Naive thymus-derived CD4-positive, alpha-beta T cell (primary cell): ENCODE measurements at regions not wholly inside any gene's neighbourhood (a gene's known extent, or its start where the extent isn't known, plus 50 kb on each side); places are given as distances from the start of the nearest gene placed in this dataset.
"Not testable (repeated sequence)": the region's sequence is repeated elsewhere in the genome, so short reads cannot be mapped to it uniquely, and the experiment has no call there.

Experiments used
- ATAC-seq: fragments of 150-1000 bp; cut with Tn5 transposase; 2 replicates; pipeline ENCODE4 v1.10.0; 2021; ENCODE audit warnings: mild to moderate bottlenecking, moderate library complexity
- CTCF ChIA-PET: fragments of 350-600 bp; sonication (Branson Sonifier 250); formaldehyde crosslinking; loops from one replicate; lab custom pipeline; 2021; ENCODE audit warnings: antibody characterized with exemption; lab: Charles Lee
- POLR2A ChIA-PET: fragments of 350-600 bp; sonication (Branson Sonifier 250); formaldehyde crosslinking; loops from one replicate; lab custom pipeline; 2021; ENCODE audit warnings: antibody characterized with exemption, inconsistent platforms; lab: Charles Lee
- DNase-seq, 9 donors: peaks; one replicate each; pipeline versions ENCODE4 v3.0.0 to v3.0.0-alpha.2; 2020 to 2022; ENCODE audit warnings: mixed read lengths in 1 of 9
- H3K27ac ChIP-seq: one replicate; pipeline ENCODE4 v1.7.0; 2013; ENCODE audit warnings: mild to moderate bottlenecking, low read depth, low read length, moderate library complexity
- H3K27me3 ChIP-seq, 2 donors: one replicate each; pipeline ENCODE4 v1.7.0; 2013; ENCODE audit warnings: low read length in 2 of 2, mild to moderate bottlenecking in 2 of 2, moderate library complexity in 2 of 2; ENCODE audit not compliant: control insufficient read depth in 2 of 2, insufficient read depth in 2 of 2
- H3K36me3 ChIP-seq, 3 experiments: 1 replicate in 2 of 3; 2 replicates in 1 of 3; pipeline ENCODE4 v1.7.0; 2013; ENCODE audit warnings: low read length in 3 of 3, mild to moderate bottlenecking in 3 of 3, moderate library complexity in 1 of 3; ENCODE audit not compliant: insufficient read depth in 3 of 3, control insufficient read depth in 2 of 3
- H3K4me1 ChIP-seq, 2 donors: one replicate each; pipeline ENCODE4 v1.7.0; 2013; ENCODE audit warnings: low read length in 2 of 2, mild to moderate bottlenecking in 2 of 2, moderate library complexity in 1 of 2; ENCODE audit not compliant: control insufficient read depth in 2 of 2, insufficient read depth in 2 of 2
- H3K4me3 ChIP-seq: 2 replicates; pipeline ENCODE4 v1.7.0; 2013; ENCODE audit warnings: mild to moderate bottlenecking, low read length
- H3K9me3 ChIP-seq, 3 experiments: 1 replicate in 2 of 3; 2 replicates in 1 of 3; pipeline ENCODE4 v1.7.0; 2013; ENCODE audit warnings: low read length in 3 of 3; ENCODE audit not compliant: control insufficient read depth in 2 of 3
- H3K27ac Mint-ChIP-seq, 9 donors: one replicate each; pipeline ENCODE4 v1.8.0; 2020 to 2022; ENCODE audit warnings: mixed read lengths in 9 of 9, mild to moderate bottlenecking in 8 of 9, moderate library complexity in 5 of 9, inconsistent platforms in 2 of 9
- H3K27me3 Mint-ChIP-seq, 5 donors: one replicate each; pipeline ENCODE4 v1.8.0; 2021 to 2022; ENCODE audit warnings: mixed read lengths in 5 of 5, mild to moderate bottlenecking in 1 of 5
- H3K36me3 Mint-ChIP-seq, 5 donors: one replicate each; pipeline ENCODE4 v1.8.0; 2020 to 2022; ENCODE audit warnings: mixed read lengths in 5 of 5, mild to moderate bottlenecking in 3 of 5, inconsistent platforms in 1 of 5
- H3K4me1 Mint-ChIP-seq, 7 donors: one replicate each; pipeline ENCODE4 v1.8.0; 2020 to 2022; ENCODE audit warnings: mixed read lengths in 7 of 7, mild to moderate bottlenecking in 3 of 7, inconsistent platforms in 1 of 7
- H3K4me3 Mint-ChIP-seq, 10 donors: one replicate each; pipeline ENCODE4 v1.8.0; 2020 to 2022; ENCODE audit warnings: mild to moderate bottlenecking in 10 of 10, mixed read lengths in 10 of 10, moderate library complexity in 6 of 10, inconsistent platforms in 2 of 10
- H3K9me3 Mint-ChIP-seq, 11 donors: one replicate each; pipeline ENCODE4 v1.8.0; 2020 to 2022; ENCODE audit warnings: mixed read lengths in 11 of 11, mild to moderate bottlenecking in 4 of 11, inconsistent platforms in 1 of 11, moderate library complexity in 1 of 11
- intact Hi-C, 2 donors: fragments of 100-400 bp; cut with micrococcal nuclease; formaldehyde crosslinking; loops; one replicate each; pipeline ENCODE4 v1.15.1; 2023

DNA sequence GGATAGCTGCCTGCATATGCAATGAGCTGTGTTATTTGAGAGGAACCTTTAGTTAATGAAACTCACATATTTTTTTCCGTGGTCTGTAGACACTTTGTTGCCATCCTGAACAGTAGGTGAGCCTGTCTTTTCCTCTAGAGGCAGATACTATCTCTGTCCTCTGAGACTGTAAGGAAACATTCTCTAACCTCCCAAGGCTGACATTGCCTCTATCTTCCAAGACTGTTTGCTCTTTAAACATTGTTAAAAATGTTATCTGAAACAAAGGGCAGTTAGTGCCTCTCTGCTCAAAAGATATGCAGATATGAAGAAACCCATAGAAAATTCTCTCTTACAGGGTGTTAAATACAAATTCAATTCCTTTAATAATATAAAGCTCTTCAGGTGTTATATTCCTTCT, 963.8 kb upstream of the CNTN5 start:
- ATAC-seq (no peak), DNase-seq (no peak)
- intact Hi-C loops = no loop called here
- H3K9me3 ChIP-seq = no peaks in the 10 kb centered on the region
- ChIA-PET POLR2A (no interaction called here), CTCF (no interaction called here)
- Mint-ChIP-seq H3K27ac (no peak overlapping the region), H3K27me3 (no peaks in the 10 kb centered on the region), H3K4me1 (no peaks in the 10 kb centered on the region), H3K9me3 (peaks cover 0 to 3% (median 0%) of the 10 kb centered on the region in 11 donors), H3K36me3 (no peaks in the 10 kb centered on the region), H3K4me3 (no peak overlapping the region)
- no peak overlapping the region for H3K4me3 ChIP-seq
- no peak overlapping the region for H3K27ac ChIP-seq
- H3K4me1 ChIP-seq = no peaks in the 10 kb centered on the region
- H3K27me3 ChIP-seq = no peaks in the 10 kb centered on the region
- H3K36me3 ChIP-seq = no peaks in the 10 kb centered on the region

DNA sequence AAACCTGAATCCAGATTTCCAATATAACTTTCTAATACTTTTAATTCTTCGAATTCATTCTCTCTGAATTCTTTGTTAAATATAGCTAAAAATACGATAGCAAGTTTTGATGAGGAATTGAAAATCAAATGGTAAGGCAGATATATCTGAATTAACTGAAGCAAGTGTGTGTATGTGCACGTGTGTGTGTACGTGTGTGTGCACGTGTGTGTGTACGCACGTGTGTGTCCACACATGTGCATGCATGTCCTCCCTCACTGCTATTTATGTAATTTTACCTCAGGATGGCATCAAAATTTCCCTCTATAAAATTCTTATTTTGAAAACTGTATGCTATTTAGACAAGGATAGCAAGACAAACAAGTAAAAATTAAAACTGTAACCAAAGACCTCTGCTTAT, 961.3 kb upstream of the CNTN5 start:
- POLR2A ChIA-PET = no interaction called here
- Histone ChIP-seq H3K27me3 (no peaks in the 10 kb centered on the region), H3K4me1 (no peaks in the 10 kb centered on the region), H3K36me3 (no peaks in the 10 kb centered on the region), H3K9me3 (no peaks in the 10 kb centered on the region), H3K4me3 (no peak overlapping the region), H3K27ac (no peak overlapping the region)
- no peak overlapping the region for H3K27ac Mint-ChIP-seq
- CTCF ChIA-PET = interaction anchor here (0.6 kb wide), 1 partner anchor 971 kb away, joined by 3 read pairs; no protein-coding TSS in a partner anchor
- peaks cover 0 to 9% (median 3%) of the 10 kb centered on the region in 11 donors for H3K9me3 Mint-ChIP-seq
- H3K4me1 Mint-ChIP-seq = no peaks in the 10 kb centered on the region
- ATAC-seq (no peak), DNase-seq (no peak)
- intact Hi-C loops = no loop called here
- no peaks in the 10 kb centered on the region for H3K27me3 Mint-ChIP-seq
- H3K36me3 Mint-ChIP-seq = no peaks in the 10 kb centered on the region
- no peak overlapping the region for H3K4me3 Mint-ChIP-seq

GRCh38 chr11:98060759-98061158, 960.0 kb upstream of the CNTN5 start:
- no peaks in the 10 kb centered on the region for H3K36me3 ChIP-seq
- H3K27ac ChIP-seq = no peak overlapping the region
- H3K4me1 ChIP-seq = no peaks in the 10 kb centered on the region
- H3K4me3 ChIP-seq = no peak overlapping the region
- no peak for DNase-seq
- no peak for ATAC-seq
- Mint-ChIP-seq H3K27me3 (no peaks in the 10 kb centered on the region), H3K27ac (no peak overlapping the region), H3K36me3 (no peaks in the 10 kb centered on the region), H3K9me3 (peaks cover 0 to 9% (median 3%) of the 10 kb centered on the region in 11 donors), H3K4me1 (no peaks in the 10 kb centered on the region), H3K4me3 (no peak overlapping the region)
- CTCF ChIA-PET = no interaction called here
- intact Hi-C loops = no loop called here
- no peaks in the 10 kb centered on the region for H3K9me3 ChIP-seq
- POLR2A ChIA-PET = no interaction called here
- H3K27me3 ChIP-seq = no peaks in the 10 kb centered on the region

DNA sequence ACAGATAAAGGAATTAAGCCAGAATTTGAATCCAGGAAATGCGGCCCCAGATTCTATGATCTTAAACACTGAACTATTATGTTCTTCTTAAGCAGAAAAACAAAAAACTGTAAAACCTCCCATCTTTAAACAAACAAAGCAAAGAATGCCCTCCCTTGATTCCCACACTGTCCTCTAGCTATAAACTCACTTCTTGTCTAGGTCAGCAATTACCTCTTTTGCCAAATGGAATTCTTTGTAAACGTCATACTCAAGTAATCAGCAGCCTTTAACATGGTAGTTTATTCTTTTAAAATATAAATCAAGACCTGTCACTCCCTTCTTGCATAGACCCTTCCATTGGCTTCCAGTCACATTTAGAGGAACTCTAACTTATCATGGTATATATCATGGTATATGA, 958.9 kb upstream of the CNTN5 start:
- no peak overlapping the region for H3K4me3 ChIP-seq
- peaks cover 0 to 17% (median 5%) of the 10 kb centered on the region in 11 donors for H3K9me3 Mint-ChIP-seq
- no peaks in the 10 kb centered on the region for H3K27me3 Mint-ChIP-seq
- no peak overlapping the region for H3K27ac ChIP-seq
- no peak overlapping the region for H3K27ac Mint-ChIP-seq
- intact Hi-C loops = no loop called here
- H3K4me1 Mint-ChIP-seq = no peaks in the 10 kb centered on the region
- H3K4me1 ChIP-seq = no peaks in the 10 kb centered on the region
- ChIA-PET CTCF (no interaction called here), POLR2A (no interaction called here)
- no peaks in the 10 kb centered on the region for H3K36me3 ChIP-seq
- ATAC-seq (no peak), DNase-seq (no peak)
- H3K4me3 Mint-ChIP-seq = no peak overlapping the region
- H3K36me3 Mint-ChIP-seq = no peaks in the 10 kb centered on the region
- no peaks in the 10 kb centered on the region for H3K27me3 ChIP-seq
- no peaks in the 10 kb centered on the region for H3K9me3 ChIP-seq

DNA sequence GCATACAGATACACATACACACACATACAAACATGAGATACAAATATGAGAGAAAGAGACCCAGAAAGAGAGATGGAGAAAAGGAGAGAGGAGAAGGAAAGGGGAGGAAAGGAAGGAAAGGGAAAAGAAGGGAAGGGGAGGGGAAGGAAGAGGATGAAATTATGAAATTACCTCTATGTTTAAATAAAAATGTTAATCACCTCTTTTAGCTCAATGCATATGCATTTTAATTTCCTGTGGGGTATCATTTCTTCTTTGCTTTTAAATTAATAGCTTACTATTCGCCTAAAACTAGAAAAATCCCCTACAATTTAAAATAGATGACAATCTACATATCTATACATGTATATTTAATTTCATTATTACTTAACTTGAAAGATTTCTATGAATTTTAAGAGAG, 958.0 kb upstream of the CNTN5 start:
- no peak overlapping the region for H3K27ac ChIP-seq
- ATAC-seq (no peak), DNase-seq (no peak)
- no peaks in the 10 kb centered on the region for H3K9me3 ChIP-seq
- ChIA-PET CTCF (no interaction called here), POLR2A (no interaction called here)
- Mint-ChIP-seq H3K27ac (no peak overlapping the region), H3K9me3 (peaks cover 0 to 17% (median 5%) of the 10 kb centered on the region in 11 donors), H3K36me3 (no peaks in the 10 kb centered on the region), H3K4me1 (no peaks in the 10 kb centered on the region), H3K27me3 (no peaks in the 10 kb centered on the region), H3K4me3 (no peak overlapping the region)
- intact Hi-C loops = no loop called here
- no peak overlapping the region for H3K4me3 ChIP-seq
- no peaks in the 10 kb centered on the region for H3K36me3 ChIP-seq
- no peaks in the 10 kb centered on the region for H3K27me3 ChIP-seq
- no peaks in the 10 kb centered on the region for H3K4me1 ChIP-seq

- Mint-ChIP-seq H3K36me3 (no peaks in the 10 kb centered on the region), H3K27me3 (no peaks in the 10 kb centered on the region), H3K4me3 (no peak overlapping the region), H3K27ac (no peak overlapping the region), H3K4me1 (no peaks in the 10 kb centered on the region), H3K9me3 (peaks cover 0 to 17% (median 4%) of the 10 kb centered on the region in 11 donors)
- no peak overlapping the region for H3K4me3 ChIP-seq
- no peak overlapping the region for H3K27ac ChIP-seq
- H3K36me3 ChIP-seq = no peaks in the 10 kb centered on the region
- ChIA-PET POLR2A (no interaction called here), CTCF (no interaction called here)
- ATAC-seq (no peak), DNase-seq (no peak)
- H3K4me1 ChIP-seq = no peaks in the 10 kb centered on the region
- no peaks in the 10 kb centered on the region for H3K9me3 ChIP-seq
- no peaks in the 10 kb centered on the region for H3K27me3 ChIP-seq
- intact Hi-C loops = no loop called here
These were observed 952.5 kb upstream of the CNTN5 start for GRCh38 chr11:98068251-98068650.

DNA sequence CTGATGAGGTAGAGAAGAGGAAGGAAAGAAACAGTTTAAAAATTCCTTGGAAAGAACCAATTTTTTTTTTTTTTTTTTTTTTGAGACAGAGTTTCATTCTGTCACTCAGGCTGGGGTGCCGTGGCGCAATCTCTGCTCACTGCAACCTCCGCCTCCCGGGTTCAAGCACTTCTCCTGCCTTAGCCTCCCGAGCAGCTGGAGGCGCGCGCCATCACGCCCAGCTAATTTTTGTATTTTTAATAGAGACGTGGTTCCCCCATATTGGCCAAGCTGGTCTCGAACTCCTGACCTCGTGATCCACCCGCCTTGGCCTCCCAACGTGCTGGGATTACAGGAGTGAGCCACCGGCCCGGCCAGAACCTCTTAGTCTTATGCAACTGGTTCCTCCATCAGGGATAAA, 951.6 kb upstream of the CNTN5 start:
- CTCF ChIA-PET, ATAC-seq, H3K4me3 Mint-ChIP-seq, H3K27ac Mint-ChIP-seq, H3K4me1 Mint-ChIP-seq, DNase-seq, H3K4me3 ChIP-seq, H3K27me3 ChIP-seq, H3K9me3 ChIP-seq, H3K27me3 Mint-ChIP-seq, H3K4me1 ChIP-seq, POLR2A ChIA-PET, intact Hi-C loops, H3K27ac ChIP-seq, H3K36me3 Mint-ChIP-seq, H3K36me3 ChIP-seq: not testable (repeated sequence)
- peaks cover 0 to 15% (median 2%) of the 10 kb centered on the region in 11 donors for H3K9me3 Mint-ChIP-seq
